Ovary (tissue), 3 donors: ENCODE measurements at regions not wholly inside any gene's neighbourhood (a gene's known extent, or its start where the extent isn't known, plus 50 kb on each side); places are given as distances from the start of the nearest gene placed in this dataset.

Source experiments
- CTCF ChIP-seq, 3 donors: fragments of 450-650 bp in 2 of 3; fragments of 200-600 bp in 1 of 3; IDR thresholded peaks; one replicate each; pipeline versions ENCODE4 v1.5.1 to v1.8.0; 2016 to 2022; ENCODE audit warnings: antibody characterized with exemption in 3 of 3, mild to moderate bottlenecking in 1 of 3
- EP300 ChIP-seq: sonication (generic); formaldehyde crosslinking; IDR thresholded peaks from one replicate; pipeline ENCODE4 v1.6.1; 2017; ENCODE audit warnings: antibody characterized with exemption
- POLR2A ChIP-seq: fragments of 450-650 bp; IDR thresholded peaks from one replicate; pipeline ENCODE4 v1.6.1; 2017; ENCODE audit warnings: antibody characterized with exemption, mild to moderate bottlenecking, moderate library complexity
- donor health status: DM: no; HTN: no; CAD: no.

GRCh38 chr3:25938566-25939325 lies 148.9 kb downstream of the OXSM start:
- TF ChIP-seq POLR2A = no peak
- no peak for TF ChIP-seq EP300
- no peak for TF ChIP-seq CTCF (IDR thresholded peaks at IDR 0.05)
